Loucy (cell line): ENCODE measurements at regions not wholly inside any gene's neighbourhood (a gene's known extent, or its start where the extent isn't known, plus 50 kb on each side); places are given as distances from the start of the nearest gene placed in this dataset.

Source experiments
- EZH2phosphoT487 ChIP-seq: fragments of 200-600 bp; IDR thresholded peaks from 2 replicates; pipeline ENCODE4 v1.6.1; 2018; ENCODE audit warnings: antibody characterized with exemption, mild to moderate bottlenecking, moderate library complexity, borderline replicate concordance
- TF ChIP-seq, protein P1 (sequence below): fragments of 200-600 bp; sonication (generic); conservative IDR thresholded peaks from 2 replicates; pipeline ENCODE4 v1.5.1; 2014; ENCODE audit warnings: mild to moderate bottlenecking, antibody characterized with exemption, low read length

- TF ChIP-seq, protein P1, sequence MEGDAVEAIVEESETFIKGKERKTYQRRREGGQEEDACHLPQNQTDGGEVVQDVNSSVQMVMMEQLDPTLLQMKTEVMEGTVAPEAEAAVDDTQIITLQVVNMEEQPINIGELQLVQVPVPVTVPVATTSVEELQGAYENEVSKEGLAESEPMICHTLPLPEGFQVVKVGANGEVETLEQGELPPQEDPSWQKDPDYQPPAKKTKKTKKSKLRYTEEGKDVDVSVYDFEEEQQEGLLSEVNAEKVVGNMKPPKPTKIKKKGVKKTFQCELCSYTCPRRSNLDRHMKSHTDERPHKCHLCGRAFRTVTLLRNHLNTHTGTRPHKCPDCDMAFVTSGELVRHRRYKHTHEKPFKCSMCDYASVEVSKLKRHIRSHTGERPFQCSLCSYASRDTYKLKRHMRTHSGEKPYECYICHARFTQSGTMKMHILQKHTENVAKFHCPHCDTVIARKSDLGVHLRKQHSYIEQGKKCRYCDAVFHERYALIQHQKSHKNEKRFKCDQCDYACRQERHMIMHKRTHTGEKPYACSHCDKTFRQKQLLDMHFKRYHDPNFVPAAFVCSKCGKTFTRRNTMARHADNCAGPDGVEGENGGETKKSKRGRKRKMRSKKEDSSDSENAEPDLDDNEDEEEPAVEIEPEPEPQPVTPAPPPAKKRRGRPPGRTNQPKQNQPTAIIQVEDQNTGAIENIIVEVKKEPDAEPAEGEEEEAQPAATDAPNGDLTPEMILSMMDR: no peak
- no peak for TF ChIP-seq EZH2phosphoT487
Measured at GRCh38 chr1:168911370-168911769, 182.4 kb upstream of the DPT start.
